GM23338 (cell line): ENCODE measurements at regions not wholly inside any gene's neighbourhood (a gene's known extent, or its start where the extent isn't known, plus 50 kb on each side); places are given as distances from the start of the nearest gene placed in this dataset.

Source experiments
- EZH2phosphoT487 ChIP-seq: fragments of 200-600 bp; sonication (generic); IDR thresholded peaks from one replicate; pipeline ENCODE4 v1.8.1; 2018; ENCODE audit warnings: antibody characterized with exemption; ENCODE audit not compliant: unreplicated experiment
- TF ChIP-seq, protein P1 (sequence below): IDR thresholded peaks from one replicate; pipeline ENCODE4 v1.6.1; 2018; ENCODE audit warnings: antibody characterized with exemption; ENCODE audit not compliant: unreplicated experiment
- TF ChIP-seq, protein P2 (sequence below), 2 experiments: fragments of 200-600 bp in 1 of 2; sonication (generic) in 1 of 2; conservative IDR thresholded peaks; 2 replicates each; pipeline versions ENCODE4 v1.5.1 to v1.6.1; 2016 to 2017; ENCODE audit warnings: antibody characterized with exemption in 2 of 2, low read depth in 2 of 2, mild to moderate bottlenecking in 2 of 2, moderate library complexity in 1 of 2

- TF ChIP-seq, protein P1, sequence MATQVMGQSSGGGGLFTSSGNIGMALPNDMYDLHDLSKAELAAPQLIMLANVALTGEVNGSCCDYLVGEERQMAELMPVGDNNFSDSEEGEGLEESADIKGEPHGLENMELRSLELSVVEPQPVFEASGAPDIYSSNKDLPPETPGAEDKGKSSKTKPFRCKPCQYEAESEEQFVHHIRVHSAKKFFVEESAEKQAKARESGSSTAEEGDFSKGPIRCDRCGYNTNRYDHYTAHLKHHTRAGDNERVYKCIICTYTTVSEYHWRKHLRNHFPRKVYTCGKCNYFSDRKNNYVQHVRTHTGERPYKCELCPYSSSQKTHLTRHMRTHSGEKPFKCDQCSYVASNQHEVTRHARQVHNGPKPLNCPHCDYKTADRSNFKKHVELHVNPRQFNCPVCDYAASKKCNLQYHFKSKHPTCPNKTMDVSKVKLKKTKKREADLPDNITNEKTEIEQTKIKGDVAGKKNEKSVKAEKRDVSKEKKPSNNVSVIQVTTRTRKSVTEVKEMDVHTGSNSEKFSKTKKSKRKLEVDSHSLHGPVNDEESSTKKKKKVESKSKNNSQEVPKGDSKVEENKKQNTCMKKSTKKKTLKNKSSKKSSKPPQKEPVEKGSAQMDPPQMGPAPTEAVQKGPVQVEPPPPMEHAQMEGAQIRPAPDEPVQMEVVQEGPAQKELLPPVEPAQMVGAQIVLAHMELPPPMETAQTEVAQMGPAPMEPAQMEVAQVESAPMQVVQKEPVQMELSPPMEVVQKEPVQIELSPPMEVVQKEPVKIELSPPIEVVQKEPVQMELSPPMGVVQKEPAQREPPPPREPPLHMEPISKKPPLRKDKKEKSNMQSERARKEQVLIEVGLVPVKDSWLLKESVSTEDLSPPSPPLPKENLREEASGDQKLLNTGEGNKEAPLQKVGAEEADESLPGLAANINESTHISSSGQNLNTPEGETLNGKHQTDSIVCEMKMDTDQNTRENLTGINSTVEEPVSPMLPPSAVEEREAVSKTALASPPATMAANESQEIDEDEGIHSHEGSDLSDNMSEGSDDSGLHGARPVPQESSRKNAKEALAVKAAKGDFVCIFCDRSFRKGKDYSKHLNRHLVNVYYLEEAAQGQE, result no peak
- TF ChIP-seq EZH2phosphoT487, result no peak
- TF ChIP-seq, protein P2, sequence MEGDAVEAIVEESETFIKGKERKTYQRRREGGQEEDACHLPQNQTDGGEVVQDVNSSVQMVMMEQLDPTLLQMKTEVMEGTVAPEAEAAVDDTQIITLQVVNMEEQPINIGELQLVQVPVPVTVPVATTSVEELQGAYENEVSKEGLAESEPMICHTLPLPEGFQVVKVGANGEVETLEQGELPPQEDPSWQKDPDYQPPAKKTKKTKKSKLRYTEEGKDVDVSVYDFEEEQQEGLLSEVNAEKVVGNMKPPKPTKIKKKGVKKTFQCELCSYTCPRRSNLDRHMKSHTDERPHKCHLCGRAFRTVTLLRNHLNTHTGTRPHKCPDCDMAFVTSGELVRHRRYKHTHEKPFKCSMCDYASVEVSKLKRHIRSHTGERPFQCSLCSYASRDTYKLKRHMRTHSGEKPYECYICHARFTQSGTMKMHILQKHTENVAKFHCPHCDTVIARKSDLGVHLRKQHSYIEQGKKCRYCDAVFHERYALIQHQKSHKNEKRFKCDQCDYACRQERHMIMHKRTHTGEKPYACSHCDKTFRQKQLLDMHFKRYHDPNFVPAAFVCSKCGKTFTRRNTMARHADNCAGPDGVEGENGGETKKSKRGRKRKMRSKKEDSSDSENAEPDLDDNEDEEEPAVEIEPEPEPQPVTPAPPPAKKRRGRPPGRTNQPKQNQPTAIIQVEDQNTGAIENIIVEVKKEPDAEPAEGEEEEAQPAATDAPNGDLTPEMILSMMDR (conservative IDR thresholded peaks at IDR 0.05; ENCODE audit: low read depth in 2 of 2), result no peak
Measured at GRCh38 chr5:25224316-25224982, 579.7 kb upstream of the CDH10 start.
